GM12872 (cell line): ENCODE measurements at regions not wholly inside any gene's neighbourhood (a gene's known extent, or its start where the extent isn't known, plus 50 kb on each side); places are given as distances from the start of the nearest gene placed in this dataset.

Experiments
- TF ChIP-seq, protein P1 (sequence below): IDR thresholded peaks from 3 replicates; pipeline ENCODE4 v1.5.1; 2011; ENCODE audit warnings: low read depth, mild to moderate bottlenecking, low read length, moderate library complexity; ENCODE audit not compliant: insufficient read depth

DNA sequence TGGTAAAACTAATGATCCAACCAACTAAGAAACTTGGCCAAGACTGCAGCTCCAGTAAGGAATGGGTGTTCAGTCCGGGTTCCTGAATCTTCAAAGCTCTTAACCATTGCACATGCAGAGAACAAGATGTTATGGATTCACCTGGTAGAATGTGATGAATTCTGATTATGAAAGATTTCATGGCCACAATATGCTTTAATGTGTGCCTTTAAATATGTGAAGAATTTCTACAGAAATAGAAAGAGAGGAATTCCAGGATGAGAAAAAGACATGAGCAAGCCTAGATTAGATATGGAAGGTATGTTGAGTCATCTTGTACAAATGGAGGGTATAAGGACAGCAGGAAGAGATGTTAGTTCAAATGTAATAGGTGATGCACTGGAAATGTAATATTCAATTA, 472.2 kb upstream of the TENM3 start:
- TF ChIP-seq, protein P1, sequence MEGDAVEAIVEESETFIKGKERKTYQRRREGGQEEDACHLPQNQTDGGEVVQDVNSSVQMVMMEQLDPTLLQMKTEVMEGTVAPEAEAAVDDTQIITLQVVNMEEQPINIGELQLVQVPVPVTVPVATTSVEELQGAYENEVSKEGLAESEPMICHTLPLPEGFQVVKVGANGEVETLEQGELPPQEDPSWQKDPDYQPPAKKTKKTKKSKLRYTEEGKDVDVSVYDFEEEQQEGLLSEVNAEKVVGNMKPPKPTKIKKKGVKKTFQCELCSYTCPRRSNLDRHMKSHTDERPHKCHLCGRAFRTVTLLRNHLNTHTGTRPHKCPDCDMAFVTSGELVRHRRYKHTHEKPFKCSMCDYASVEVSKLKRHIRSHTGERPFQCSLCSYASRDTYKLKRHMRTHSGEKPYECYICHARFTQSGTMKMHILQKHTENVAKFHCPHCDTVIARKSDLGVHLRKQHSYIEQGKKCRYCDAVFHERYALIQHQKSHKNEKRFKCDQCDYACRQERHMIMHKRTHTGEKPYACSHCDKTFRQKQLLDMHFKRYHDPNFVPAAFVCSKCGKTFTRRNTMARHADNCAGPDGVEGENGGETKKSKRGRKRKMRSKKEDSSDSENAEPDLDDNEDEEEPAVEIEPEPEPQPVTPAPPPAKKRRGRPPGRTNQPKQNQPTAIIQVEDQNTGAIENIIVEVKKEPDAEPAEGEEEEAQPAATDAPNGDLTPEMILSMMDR: no peak

DNA sequence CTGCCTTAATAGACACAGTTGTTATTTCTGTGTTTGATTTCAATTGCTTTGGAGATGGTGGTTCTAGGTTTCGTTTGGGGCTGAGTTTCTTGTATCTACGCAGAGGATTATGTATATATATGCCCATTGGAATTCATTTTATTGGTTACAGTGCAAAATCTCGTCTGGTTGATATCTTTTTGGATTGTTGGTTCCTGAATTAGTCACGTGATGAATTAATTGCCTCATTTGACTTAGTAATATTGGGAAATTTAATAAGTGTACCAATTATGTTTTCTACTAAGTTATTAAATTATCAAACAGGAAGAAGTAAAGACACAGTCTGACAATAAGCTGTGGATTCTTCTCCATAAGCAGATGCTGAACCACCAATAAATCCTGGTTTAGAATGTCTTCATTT, 467.9 kb upstream of the TENM3 start:
- TF ChIP-seq, protein P1: no peak

DNA sequence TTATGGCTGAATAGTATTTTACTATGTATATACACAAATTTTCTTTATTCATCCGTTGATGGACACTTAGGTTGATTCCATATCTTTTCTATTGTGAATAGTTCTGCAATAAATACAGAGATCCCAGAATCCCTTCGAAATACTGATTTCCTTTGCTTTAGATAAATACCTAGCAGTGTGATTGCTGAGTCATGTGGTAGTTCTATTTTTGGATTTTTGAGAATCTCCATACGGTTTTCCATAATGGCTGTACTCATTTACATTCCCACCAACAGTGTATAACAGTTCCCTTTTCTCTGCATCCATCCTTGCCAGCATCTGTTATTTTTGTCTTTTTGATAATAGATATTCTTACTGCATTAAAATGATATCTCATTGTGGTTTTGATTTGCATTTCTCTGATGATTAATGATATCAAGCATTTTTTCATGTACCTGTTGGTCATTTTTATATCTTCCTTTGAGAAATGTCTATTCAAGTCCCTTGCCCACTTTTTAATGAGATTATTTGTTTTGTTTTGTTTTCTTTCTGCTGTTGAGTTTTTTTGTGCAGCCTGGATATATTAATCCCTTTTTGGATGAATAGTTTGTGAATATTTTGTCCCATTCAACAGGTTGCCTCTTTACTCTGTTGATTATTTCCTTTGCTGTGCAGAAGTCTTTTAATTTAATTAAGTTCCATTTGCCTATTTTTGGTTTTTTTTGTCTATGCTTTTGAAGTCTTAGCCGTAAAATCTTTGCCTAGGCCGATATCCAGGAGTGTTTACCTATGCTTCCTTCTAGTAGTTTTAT, 466.7 kb upstream of the TENM3 start:
- TF ChIP-seq, protein P1: no peak

DNA sequence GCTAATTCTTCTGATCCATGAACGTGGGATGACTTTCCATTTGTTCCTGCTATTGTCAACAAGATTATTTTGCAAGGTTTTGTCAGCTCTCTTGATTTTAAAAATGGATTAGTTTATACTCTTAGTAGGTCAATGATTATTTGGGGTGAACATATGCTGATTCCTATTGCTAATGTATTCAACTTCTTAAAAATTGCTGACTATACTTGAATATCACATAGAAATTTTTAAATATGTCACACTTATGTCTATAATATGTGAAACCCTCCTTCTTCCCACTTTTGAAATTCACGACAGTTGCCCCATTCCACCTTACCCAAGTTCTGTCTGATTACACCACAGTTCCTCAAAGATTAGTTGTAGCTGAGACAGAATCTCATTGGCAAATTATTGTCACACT, 465.7 kb upstream of the TENM3 start:
- TF ChIP-seq, protein P1: no peak

DNA sequence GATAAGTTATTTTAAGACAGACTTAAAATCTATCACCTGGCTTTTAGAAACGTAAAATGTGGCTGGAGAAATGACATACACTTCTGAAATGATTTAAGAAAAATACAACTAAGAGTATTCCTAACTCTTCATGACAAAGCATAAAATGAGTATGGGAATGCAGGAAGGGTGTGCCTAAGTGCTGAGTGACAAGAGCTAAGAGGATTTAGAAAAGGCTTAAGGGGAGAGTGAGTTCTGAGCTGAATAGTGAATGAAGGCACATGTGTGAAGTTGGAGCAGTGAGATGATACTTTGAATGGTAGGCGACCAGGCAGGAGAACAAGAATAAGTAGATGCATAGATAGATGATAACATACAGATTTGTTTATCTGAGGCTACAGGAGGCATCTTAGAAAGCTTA, 458.3 kb upstream of the TENM3 start:
- TF ChIP-seq, protein P1: no peak

DNA sequence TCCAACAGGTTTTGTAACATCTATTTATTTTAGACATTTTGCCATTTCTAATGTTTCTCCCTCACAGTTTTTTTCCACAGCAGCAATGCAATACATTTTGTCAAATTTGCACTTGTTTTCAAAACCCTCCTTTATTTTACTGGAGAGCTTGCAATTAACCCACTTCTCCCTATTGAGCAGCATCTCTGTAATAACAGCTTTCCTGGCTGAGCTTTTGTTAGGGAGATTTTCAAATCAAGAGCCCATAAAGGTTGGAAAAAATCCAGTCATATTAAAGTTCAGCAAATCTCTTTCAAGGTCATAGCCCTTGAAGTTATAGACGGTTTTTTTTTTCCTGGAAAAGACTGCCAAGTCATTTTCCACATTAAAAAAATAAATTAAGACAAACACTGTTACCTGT, 450.6 kb upstream of the TENM3 start:
- TF ChIP-seq, protein P1: no peak

DNA sequence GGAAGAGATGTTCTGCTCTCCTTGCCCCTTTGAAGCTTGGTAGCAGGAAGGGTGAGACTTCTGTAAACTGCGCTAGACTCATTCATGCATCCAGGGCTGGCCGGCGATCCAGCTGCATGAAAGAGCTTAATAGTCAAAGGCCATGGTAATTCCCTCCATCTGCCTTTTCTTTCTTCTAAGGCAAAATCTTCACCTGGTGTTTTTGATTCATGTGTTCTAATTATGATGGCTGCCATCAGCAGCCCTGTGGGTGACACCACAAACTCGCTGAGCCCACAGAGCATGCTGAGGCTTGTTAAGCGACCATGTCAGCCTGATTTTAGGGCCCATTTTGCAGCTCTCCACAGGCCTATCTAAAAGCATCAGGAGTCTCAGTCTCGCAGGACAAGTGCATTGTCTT, 450.1 kb upstream of the TENM3 start:
- TF ChIP-seq, protein P1: no peak

DNA sequence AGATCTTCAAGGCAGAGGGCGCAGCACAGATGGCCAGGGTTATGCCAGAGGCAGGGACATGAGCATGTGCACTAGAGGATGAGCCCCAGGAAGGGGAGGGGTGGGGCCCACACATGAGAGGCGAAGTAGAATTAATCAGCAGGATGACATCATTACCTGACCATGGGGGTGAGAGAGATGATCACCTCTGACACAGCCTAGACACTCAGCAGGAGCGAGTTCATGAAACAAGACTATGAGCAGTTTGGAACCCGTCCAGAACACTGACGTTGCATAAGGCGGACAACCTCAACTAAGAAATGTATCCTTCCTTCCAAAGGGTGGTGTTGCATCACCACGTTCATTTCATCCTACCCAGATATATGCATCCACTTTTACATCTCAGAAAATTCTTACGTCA, 446.7 kb upstream of the TENM3 start:
- TF ChIP-seq, protein P1: no peak
